GM18861 (cell line): ENCODE measurements at regions not wholly inside any gene's neighbourhood (a gene's known extent, or its start where the extent isn't known, plus 50 kb on each side); places are given as distances from the start of the nearest gene placed in this dataset.
"Not testable (repeated sequence)": the region's sequence is repeated elsewhere in the genome, so short reads cannot be mapped to it uniquely, and the experiment has no call there.

Experiments
- ATAC-seq: cut with Tn5 transposase; IDR thresholded peaks from one replicate; pipeline ENCODE4 v1.9.1; 2021; ENCODE audit not compliant: unreplicated experiment

GRCh38 chr10:36462194-36462593 lies 663.2 kb upstream of the ANKRD30A start:
- no peak for ATAC-seq

DNA sequence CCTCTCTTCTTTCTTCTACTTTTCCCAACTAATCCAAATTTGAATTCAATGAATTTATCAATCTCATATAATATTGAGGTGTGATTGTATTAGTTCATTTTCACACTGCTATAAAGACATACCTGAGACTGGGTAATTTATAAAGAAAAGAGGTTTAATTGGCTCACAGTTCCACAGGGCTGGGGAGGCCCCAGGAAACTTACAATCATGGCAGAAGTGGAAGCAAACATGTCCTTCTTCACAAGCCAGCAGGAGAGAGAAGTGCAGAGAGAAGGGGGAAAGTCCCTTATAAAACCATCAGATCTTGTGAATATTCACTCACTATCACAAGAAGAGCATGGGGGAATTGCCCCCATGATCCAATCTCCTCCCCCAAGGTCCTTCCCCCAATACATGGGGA lies 667.0 kb upstream of the ANKRD30A start:
- ATAC-seq: not testable (repeated sequence)

DNA sequence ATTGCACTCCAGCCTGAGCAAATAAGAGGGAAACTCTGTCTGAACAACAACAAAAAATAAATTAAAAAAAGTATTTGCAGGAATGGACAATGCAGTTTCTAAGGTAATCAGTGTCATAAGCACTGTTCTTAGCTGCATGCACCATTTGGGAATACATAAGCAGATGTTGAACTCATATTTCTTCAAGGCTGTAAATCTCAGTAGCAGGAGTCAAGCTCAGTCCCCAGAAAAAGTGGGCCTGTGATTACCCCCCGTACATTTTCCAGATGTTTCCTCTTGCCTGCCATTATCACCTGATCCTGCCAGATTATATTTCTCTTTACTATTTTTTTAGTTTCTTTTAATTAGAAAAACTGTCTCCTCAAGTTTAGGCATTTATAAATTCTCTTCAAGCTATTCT lies 667.6 kb upstream of the ANKRD30A start:
- ATAC-seq: no peak

GRCh38 chr10:36455526-36456133 lies 669.8 kb upstream of the ANKRD30A start:
- ATAC-seq: no peak

- no peak for ATAC-seq
Observed at GRCh38 chr10:36452851-36453250, 672.5 kb upstream of the ANKRD30A start.

DNA sequence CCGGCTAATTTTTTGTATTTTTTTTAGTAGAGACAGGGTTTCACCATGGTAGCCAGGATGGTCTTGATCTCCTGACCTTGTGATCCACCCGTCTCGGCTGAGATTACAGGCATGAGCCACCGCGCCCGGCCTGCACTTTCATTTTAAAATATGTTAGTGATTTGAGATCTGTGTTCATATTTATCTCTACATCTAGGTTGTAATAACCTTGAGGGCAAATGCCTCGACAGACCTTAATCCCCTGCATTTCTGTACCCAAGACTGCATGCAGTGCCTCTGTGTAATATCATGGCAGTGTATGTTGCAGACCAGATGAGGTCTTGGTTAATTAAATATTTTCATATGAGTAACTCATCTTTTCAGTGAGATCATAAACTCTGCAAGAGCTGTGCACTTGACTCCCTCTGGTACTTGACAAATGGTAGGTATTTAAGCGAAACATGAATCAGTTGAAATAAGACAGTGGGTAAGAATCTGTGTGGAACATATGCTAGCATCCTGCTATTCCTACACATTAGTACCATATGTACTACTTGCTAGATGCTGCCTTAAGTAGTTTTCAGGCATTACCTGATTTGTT lies 673.9 kb upstream of the ANKRD30A start:
- no peak for ATAC-seq

DNA sequence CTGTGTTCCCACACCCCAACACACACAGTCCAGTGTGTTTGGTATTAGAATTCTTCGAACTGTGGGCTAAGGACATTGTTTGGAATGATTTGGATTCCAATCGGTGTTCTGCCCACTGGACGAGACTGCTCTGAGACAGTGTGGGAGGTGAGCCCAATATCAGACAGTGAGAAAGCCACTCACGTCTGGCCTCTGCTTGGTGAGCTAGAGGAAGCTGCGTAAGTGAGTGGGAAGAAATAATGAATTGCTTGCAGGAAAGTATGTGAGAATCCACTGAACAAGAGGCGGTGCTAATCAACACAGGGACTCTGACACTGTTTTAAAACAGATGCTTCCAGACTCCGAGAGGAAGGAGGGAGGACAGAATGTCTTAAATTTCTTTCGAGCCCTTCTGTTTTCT lies 675.0 kb upstream of the ANKRD30A start:
- ATAC-seq: no peak

- ATAC-seq: no peak
Observed at GRCh38 chr10:36448760-36449691, 676.4 kb upstream of the ANKRD30A start.

- ATAC-seq: no peak
Observed at GRCh38 chr10:36446881-36447280, 678.5 kb upstream of the ANKRD30A start.

DNA sequence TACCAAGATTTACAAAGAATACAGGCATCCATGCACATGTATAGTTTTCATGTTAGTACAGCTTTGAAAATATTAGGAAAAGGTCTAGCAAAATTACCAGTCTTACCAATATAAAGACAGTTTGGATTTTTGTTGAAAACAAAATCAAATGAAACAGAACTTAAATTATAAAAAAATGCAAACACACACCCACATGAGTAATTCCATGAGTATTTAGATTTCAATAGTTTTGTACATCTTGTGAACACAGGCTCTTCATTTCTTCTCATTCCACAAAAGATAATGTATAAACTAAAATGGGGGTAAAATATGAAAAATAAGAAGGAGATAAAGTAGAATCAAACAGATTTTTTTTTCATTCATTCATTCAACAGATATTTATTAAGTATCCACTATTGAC lies 682.2 kb upstream of the ANKRD30A start:
- no peak for ATAC-seq

- ATAC-seq: no peak
Observed at GRCh38 chr10:36441557-36441956, 683.8 kb upstream of the ANKRD30A start.

DNA sequence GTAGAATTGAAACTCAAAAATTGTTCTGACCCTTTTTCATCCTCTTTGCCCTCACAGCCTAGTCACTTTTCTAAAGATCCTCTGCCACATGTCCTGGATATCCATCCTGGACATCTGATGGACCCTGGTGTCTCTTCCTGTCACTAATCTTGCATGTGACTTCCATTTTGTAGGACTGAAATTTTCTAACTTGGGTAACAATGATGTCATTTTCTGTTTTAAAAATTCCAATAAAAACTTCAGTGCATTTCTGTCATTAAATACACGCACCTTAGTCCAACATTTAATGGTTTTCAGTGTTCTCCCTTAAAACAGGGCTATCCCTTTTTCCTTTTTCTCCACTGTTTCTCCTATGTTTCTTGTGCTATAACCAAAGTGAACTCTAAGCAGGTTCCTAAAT lies 684.9 kb upstream of the ANKRD30A start:
- ATAC-seq: no peak

DNA sequence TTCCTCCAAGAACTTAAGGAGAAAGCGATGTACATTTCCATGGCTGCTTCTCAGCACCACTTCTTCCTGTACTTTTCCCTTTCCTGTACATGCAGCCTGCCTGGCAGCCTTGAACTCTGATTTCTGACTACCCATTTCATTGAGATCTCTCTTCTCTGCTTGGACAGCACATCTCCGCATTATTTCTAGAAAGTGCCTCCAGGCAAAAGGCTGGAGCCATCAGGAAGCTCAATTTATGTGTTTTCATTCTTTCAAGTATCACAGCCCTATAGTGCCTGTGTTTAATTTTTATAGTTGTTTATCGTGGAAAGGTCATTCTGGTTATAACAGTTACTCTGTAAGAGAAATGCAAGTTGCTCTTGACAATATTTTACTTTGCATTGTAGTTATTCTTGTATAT lies 688.0 kb upstream of the ANKRD30A start:
- no peak for ATAC-seq

- no peak for ATAC-seq
Observed at GRCh38 chr10:36428507-36428906, 696.9 kb upstream of the ANKRD30A start.

DNA sequence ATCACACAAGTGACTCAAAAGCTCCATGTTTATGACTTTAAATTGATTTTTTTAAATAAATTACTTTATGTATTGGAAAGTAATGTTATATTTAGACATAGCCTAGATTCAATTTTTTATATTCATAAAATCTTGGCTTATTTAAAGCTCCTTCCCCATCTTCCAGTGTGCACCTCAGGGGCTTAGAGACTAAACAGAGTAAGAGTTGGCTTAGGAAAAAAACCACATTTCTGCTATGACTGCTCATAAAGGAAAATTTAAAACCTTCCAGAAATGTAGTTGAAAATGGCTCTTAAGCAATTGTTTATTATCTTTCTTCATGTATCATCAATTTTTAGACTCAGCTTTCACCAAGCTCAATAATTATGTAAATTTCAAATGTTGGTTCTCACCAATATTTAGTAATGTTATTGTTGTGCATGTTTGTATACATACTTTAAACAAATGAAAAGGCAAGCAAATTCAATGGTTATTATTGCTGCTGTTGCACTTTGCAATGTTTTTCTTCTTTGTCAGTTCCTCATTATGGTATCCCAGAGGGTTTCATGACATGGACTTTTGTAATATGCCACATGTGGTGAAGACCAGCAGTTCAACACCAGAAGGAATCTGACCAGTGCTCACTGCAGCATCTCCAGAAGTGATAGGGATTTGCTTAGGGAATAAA lies 700.1 kb upstream of the ANKRD30A start:
- ATAC-seq: no peak

- no peak for ATAC-seq
Observed at GRCh38 chr10:36424502-36424901, 700.9 kb upstream of the ANKRD30A start.

DNA sequence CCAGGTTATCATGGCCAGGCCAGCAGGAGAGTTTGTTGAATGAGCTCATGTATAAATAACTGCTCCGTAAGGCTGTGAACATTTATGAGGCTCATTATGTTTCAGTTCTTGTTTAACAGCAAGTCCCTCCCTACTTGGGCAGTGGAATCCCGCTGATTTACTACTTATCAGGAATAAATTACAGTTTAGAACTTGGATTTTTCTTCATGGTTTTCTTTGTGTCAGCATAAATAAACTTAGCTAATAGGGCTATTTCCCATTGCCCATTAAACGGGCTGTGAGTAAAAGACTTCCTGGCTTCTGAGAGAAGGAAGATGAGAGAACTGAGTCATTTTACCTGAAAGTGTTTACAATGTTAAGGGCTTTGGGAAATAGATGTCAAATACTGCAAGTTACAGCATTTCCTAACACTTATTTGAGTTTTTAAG lies 701.6 kb upstream of the ANKRD30A start:
- no peak for ATAC-seq

GRCh38 chr10:36421992-36422391 lies 703.4 kb upstream of the ANKRD30A start:
- ATAC-seq: no peak

DNA sequence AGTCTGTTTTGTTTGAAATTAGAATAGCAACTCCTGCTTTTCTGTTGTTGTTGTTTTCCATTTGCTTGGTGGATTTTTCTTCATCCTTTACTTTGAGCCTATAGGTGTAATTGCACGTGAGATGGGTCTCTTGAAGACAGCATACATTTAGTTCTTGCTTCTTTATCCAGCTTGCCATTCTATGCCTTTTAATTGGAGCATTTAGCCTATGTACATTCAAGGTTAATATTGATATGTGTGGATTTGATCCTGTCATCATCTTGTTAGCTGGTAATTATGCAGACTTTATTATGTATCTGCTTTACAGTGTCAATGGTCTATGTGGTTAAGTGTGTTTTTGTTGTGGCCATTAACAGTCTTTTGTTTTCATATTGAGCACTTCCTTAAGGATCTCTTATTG lies 708.9 kb upstream of the ANKRD30A start:
- ATAC-seq: no peak

DNA sequence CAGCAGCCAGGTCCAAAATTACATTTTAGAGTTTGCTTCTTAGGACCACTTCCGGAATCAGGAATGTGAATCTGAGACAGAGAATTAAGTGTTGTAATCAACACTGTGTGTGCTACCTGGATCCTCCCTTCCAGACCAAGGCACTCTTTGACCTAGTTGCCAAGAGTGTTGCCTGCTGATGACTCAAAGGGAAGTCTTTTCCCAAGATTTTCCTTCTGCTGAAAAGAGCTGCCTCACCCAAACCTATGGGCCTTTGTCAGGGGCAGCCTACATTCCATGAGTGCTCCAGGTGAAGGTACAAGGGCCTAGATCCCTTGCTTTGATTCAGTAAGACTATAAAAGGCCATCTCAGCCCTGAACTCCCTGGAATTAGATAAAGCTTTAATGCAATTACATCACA lies 712.5 kb upstream of the ANKRD30A start:
- ATAC-seq: no peak

- not testable (repeated sequence) for ATAC-seq
Observed at GRCh38 chr10:36400238-36400637, 725.2 kb upstream of the ANKRD30A start.

- ATAC-seq: no peak
Observed at GRCh38 chr10:36393801-36394200, 731.6 kb upstream of the ANKRD30A start.
